NCI-H510A treated with DMSO at 0.1 percent for 48 hours (cell line): ENCODE measurements at regions not wholly inside any gene's neighbourhood (a gene's known extent, or its start where the extent isn't known, plus 50 kb on each side); places are given as distances from the start of the nearest gene placed in this dataset.
"Not testable (repeated sequence)": the region's sequence is repeated elsewhere in the genome, so short reads cannot be mapped to it uniquely, and the experiment has no call there.

Experiments
- DNase-seq: peaks from one replicate; lab custom pipeline; 2025; lab: John Stamatoyannopoulos, UW

- DNase-seq, result no peak
Measured at GRCh38 chr2:22970284-22970975, 414.5 kb upstream of the KLHL29 start.

GRCh38 chr2:22970991-22971390 lies 414.0 kb upstream of the KLHL29 start:
- no peak for DNase-seq

GRCh38 chr2:22981785-22982184 lies 403.2 kb upstream of the KLHL29 start:
- DNase-seq, result no peak

DNA sequence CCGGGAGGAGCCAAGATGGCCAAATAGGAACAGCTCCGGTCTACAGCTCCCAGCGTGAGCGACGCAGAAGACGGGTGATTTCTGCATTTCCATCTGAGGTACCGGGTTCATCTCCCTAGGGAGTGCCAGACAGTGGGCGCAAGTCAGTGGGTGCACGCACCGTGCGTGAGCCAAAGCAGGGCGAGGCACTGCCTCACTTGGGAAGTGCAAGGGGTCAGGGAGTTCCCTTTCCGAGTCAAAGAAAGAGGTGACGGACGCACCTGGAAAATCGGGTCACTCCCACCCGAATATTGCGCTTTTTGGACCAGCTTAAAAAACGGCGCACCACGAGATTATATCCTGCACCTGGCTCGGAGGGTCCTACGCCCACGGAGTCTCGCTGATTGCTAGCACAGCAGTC lies 400.8 kb upstream of the KLHL29 start:
- not testable (repeated sequence) for DNase-seq

GRCh38 chr2:22990246-22990645 lies 394.7 kb upstream of the KLHL29 start:
- DNase-seq, result no peak

DNA sequence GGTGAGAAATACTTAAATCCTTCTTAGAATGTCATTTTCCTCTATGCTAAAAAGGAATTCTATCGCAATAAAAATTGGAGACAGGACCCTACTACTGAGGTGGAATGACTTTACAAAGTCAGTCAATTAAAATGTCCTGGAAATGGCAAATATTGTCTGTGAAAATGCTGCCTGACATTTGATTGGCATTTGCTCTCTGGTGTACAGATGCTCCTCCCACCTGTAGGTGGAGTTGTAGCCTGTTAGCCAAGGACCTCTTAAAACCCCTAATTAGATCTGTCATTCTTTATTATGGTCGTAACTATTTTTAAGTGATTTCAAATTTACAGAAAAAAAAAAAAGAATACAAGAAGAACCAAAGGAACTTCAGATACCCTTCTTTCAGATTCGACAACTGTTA lies 393.1 kb upstream of the KLHL29 start:
- DNase-seq, result no peak

- no peak for DNase-seq
Measured at GRCh38 chr2:22992441-22992840, 392.5 kb upstream of the KLHL29 start.

DNA sequence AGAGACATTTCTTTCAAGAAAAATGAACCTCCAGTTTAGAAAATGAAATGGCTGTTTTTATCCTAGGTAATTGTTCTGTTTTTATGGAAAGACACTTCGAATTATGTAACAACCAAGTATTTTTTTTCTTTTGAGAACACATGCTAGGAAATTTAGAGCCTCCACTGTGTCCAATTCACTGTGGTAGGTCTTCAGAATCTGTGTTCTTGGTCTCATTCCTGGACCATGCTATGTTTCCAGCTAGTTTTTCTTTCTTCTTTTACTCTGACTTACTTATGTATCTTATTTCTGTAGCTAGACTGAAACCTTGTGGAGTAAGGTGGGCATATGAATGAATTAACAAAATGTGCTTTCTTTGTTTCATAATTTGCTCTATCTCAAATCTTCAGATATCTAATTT lies 391.7 kb upstream of the KLHL29 start:
- DNase-seq, result no peak

GRCh38 chr2:22995576-22995975 lies 389.4 kb upstream of the KLHL29 start:
- DNase-seq, result no peak

DNA sequence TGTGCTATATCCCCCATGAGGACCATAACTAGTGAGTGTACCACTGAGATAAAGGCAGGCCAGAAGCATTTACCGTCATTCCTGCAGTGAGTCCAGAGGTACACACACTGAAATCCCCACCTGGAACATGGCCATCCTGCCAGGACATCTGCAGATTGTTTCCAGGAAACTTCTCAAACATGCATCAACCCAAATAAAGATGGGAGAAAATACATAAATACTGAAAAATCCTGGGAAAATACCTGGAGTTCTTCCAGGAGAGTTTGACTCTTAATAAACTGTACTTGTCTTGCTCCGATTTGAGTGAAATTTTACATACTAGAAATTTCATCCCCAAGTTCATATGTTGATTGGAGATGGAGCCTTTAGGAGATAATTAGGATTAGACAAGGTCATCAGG lies 388.1 kb upstream of the KLHL29 start:
- no peak for DNase-seq

DNA sequence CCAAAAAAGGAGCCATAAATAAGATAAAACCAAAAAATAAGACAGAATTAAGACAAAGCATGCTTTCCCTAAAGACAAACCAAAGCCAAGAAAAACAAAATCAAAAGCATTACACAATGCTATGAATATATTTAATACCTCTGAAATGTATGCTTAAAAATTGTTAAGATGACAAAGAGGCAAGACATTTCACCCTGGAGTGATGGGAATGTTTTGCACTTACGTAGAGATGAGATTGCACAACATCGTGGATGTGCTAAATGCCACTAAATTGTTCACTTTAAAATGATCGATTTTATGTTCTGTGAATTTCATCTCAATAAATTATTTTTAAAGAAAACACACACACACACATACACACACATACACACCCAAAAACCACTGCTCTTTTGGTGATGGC lies 386.6 kb upstream of the KLHL29 start:
- no peak for DNase-seq

DNA sequence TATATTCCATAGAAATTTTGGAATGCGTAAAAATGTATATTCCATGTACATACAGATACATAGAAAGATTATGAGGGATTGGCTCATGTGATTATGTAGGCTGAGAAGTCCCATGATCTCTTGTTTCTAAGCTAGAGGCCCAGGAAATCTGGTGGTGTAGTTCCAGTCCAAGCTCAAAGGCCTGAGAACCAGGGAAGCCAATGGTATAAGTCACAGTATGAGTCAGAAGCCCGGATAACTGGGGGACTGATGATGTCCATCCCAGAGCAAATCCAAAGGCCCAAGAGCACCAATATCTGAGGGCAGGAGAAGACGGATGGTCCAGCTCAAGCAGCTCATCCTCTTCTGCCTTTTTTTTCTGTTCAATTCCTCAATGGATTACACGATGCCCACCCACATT lies 385.0 kb upstream of the KLHL29 start:
- no peak for DNase-seq

DNA sequence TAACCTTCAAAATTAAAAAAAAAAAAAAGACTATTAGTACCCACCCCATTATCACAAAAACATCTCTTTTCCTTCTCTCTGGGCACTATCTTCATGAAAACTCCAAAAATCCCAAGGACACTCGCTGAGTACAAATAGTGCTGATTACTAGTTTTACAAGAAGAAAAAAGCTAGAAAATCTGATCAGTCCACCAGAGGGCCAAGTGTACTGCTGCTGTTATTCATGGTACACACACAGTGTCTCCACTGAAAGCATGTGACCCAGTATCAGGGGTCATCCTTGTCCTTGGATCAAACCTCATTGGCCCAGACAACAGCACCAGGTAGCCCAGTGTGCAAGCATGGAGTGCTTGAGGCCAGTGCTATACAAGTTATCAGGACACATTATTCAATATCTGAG lies 382.7 kb upstream of the KLHL29 start:
- DNase-seq, result no peak

DNA sequence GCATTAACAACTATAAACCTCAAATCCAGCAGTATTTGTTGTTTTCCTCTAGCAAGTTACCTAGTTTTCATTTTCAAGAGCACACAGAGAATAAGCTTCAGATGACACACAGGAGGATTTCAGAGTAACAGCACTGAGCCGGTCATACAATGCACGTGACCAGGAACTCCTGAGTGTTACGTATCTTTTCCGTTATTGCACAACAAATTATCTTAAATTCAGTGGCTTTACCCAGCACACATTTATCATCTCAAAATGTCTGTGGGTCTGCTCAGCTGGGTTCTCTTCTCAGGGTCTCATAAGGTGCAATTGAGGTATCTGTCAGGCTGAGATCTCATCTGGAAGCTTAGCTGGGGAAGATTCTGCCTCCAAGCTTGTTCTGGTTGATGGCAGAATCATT lies 379.5 kb upstream of the KLHL29 start:
- DNase-seq, result no peak

DNA sequence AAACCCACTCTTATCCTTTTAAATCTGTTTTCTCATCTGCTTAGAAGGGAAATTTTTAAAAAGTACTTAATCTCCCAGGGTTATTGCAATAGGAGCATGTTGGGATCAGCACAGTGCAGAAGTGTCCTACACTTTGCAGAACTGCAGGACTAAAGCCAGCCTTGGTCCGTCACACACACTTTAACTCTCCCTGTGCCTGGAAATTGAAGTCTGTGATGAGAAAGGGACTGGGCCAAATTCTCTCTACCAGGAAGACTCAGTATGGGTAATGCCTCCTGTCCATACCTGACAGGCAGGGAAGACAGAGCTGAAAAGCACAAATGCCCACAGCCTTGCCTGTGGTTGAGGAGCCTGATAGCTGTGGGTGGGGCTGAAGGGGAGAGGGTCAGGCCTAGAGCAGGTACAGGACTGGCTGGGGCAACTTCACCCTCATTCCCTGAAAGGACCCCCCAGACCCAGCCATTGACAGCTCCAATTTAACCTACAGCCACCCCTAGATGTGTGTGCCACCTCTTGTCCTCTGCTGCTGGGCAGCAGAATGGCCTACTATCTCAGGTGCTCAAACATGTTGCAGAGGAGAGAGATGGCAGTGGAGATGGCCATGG lies 377.2 kb upstream of the KLHL29 start:
- DNase-seq, result no peak

DNA sequence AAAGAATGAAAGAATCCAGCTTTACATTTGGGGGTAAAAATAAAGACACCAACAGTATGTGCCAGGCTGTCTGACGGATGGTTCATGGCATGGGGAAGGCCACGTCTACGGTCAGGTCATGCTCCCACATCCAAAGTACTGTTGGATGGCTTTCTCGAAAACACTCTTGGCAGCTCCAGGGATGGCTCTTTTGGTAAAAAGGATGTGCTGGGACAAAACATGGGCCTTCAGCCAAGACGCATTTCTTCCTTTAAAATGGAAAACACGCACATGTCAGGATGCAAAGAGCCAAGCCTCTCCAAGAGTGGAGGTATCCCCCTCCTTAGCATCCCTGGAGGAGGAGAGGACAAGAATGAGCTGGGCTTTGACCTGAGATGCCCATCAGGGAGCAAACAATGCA lies 376.5 kb upstream of the KLHL29 start:
- no peak for DNase-seq

DNA sequence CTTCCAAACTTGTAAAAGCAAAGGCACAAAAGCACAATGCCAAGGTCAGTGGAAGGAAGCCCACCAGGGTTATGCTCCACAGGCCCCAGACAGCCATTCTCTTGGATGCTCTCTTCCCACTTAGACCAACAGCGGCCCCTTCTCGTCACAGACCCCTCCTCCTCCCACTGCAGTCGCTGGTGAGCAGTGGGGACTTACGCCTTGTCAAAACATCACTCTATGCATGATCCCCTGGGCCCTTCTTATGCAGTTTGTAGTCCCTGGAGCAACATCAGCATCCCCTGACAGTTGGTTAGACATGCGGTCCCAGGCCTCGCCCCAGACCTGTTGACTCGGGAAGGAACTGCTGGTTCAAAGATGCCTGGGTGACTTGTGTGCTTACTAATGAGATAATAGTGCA lies 376.0 kb upstream of the KLHL29 start:
- no peak for DNase-seq

- DNase-seq, result no peak
Measured at GRCh38 chr2:23009545-23010149, 375.3 kb upstream of the KLHL29 start.

- no peak for DNase-seq
Measured at GRCh38 chr2:23012499-23012898, 372.5 kb upstream of the KLHL29 start.

GRCh38 chr2:23015651-23016200 lies 369.3 kb upstream of the KLHL29 start:
- DNase-seq, result no peak

DNA sequence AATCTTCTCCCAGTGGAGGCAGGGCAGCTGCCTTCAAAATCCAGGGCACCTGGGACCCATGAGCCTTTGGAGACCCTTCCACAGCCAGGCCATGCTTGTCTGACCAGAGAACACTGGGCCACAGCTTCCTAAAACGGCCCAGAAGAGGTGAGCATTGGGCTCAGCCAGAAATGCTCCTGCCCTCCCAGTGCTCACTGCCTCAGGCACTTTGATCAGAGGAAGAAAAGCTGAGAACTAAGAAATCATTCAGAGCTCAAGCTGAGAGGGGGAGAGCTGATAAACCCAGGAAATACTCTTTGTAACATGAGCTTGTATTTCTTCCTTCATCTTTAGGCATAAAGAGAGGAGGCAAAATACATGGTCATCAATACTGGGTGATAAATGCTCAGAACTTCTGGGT lies 365.5 kb upstream of the KLHL29 start:
- no peak for DNase-seq

DNA sequence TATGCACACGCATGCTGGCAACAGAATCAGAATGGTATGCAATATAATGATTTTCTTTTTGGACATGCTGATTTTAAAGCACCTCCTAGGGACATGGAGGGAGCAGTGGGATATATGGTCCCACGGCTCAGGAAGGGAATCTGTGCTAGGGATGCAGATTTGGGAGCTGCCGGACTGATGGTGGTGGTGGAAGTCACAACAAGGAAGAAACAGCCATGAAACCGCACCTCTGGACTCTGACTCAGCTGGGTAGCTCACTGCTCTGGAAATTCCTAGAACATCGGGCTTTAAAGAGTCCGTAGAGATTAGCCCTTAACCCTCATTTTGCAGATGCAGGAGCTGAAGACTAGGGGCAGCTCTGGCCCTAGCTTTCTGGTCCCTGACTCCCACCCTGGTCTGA lies 364.3 kb upstream of the KLHL29 start:
- DNase-seq, result no peak

DNA sequence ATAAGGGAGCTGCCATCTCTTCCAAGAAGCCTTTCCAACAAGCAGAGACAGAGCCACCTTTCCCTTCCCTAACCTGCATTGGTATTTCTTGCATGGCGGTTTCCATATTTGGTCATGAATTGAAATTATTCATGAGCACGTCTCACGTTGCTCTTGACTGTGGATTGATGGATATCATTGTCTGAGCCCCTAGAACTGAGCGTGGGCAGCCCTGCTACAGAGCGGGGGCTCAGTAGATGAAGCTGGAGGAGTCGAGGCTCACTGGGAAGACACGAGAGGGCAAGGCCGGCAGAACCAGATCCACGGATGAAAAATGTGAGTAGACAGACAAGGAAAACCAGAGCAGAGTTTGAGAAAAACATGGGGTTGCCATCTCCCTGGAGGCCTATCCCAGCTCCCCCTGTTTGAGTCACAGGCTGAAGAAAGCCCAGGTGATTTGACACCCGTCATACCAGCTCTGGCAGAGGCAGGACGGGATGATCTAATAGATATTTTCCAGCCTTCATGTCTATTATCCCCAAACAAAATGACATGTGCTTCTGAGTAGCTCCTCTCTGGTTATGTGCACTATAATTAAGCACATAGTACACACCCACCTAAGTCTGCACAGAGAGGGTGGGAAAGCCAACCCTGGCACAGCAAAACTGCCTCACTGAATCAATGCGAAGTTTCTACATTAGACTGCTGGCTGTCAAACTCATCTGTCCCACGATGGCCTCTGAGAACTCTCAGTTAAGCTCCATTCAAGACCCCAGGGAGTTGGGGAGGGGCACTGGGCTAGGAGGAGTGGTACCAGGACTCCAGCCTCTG lies 363.5 kb upstream of the KLHL29 start:
- DNase-seq, result no peak
